Fibroblast of lung (primary cell): ENCODE measurements at regions not wholly inside any gene's neighbourhood (a gene's known extent, or its start where the extent isn't known, plus 50 kb on each side); places are given as distances from the start of the nearest gene placed in this dataset.

Source experiments
- DNase-seq, 2 donors: peaks; one replicate each; pipeline versions ENCODE4 v3.0.0 to v3.0.0-alpha.2; 2010; ENCODE audit warnings: low read depth in 2 of 2
- H2AFZ ChIP-seq: 2 replicates; pipeline ENCODE4 v1.5.1; 2012; ENCODE audit warnings: low read length, control low read depth, inconsistent platforms
- H3K27ac ChIP-seq: 2 replicates; pipeline ENCODE4 v1.5.1; 2011; ENCODE audit warnings: low read length, control low read depth; ENCODE audit not compliant: insufficient read depth
- H3K27me3 ChIP-seq: 2 replicates; pipeline ENCODE4 v1.5.1; 2011; ENCODE audit warnings: mild to moderate bottlenecking, low read length; ENCODE audit not compliant: control insufficient read depth, insufficient read depth
- H3K36me3 ChIP-seq: 2 replicates; pipeline ENCODE4 v1.5.1; 2011; ENCODE audit warnings: low read length; ENCODE audit not compliant: control insufficient read depth, insufficient read depth
- H3K4me1 ChIP-seq: 2 replicates; pipeline ENCODE4 v1.5.1; 2011; ENCODE audit warnings: low read length; ENCODE audit not compliant: control insufficient read depth, insufficient read depth; ENCODE audit errors: extremely low read depth
- H3K4me2 ChIP-seq: 2 replicates; pipeline ENCODE4 v1.5.1; 2011; ENCODE audit warnings: low read length, control low read depth; ENCODE audit not compliant: insufficient read depth; ENCODE audit errors: extremely low read depth
- H3K4me3 ChIP-seq, 4 experiments: fragments of 200-600 bp in 1 of 4; sonication (generic) in 1 of 4; replicated peaks in 1 of 4; 2 replicates each; pipeline ENCODE4 v1.5.1; 2011 to 2016; ENCODE audit warnings: low read length in 4 of 4, low read depth in 3 of 4, mild to moderate bottlenecking in 3 of 4, control low read depth in 2 of 4, inconsistent platforms in 1 of 4, mixed read lengths in 1 of 4; ENCODE audit not compliant: insufficient read depth in 1 of 4; ENCODE audit errors: control extremely low read depth in 1 of 4
- H3K79me2 ChIP-seq: 2 replicates; pipeline ENCODE4 v1.5.1; 2012; ENCODE audit warnings: mild to moderate bottlenecking, low read length, inconsistent platforms; ENCODE audit not compliant: control insufficient read depth, insufficient read depth
- H3K9ac ChIP-seq: 2 replicates; pipeline ENCODE4 v1.5.1; 2011; ENCODE audit warnings: mild to moderate bottlenecking, low read length, control low read depth; ENCODE audit not compliant: insufficient read depth
- H3K9me3 ChIP-seq: 2 replicates; pipeline ENCODE4 v1.5.1; 2012; ENCODE audit warnings: low read depth, low read length; ENCODE audit not compliant: control insufficient read depth, insufficient read depth
- H4K20me1 ChIP-seq: 2 replicates; pipeline ENCODE4 v1.5.1; 2011; ENCODE audit warnings: low read length; ENCODE audit not compliant: control insufficient read depth, insufficient read depth; ENCODE audit errors: extremely low read depth
- CTCF ChIP-seq, 2 donors: IDR thresholded peaks in 1 of 2; conservative IDR thresholded peaks in 1 of 2; 1 replicate in 1 of 2; 2 replicates in 1 of 2; pipeline ENCODE4 v1.5.1; 2011 to 2012; ENCODE audit warnings: low read length in 2 of 2, control low read depth in 1 of 2, inconsistent platforms in 1 of 2, low read depth in 1 of 2, mild to moderate bottlenecking in 1 of 2
- EZH2 ChIP-seq: IDR thresholded peaks from 2 replicates; pipeline ENCODE4 v1.5.1; 2012; ENCODE audit warnings: low read length, control low read depth, mild to moderate bottlenecking; ENCODE audit errors: missing control alignments

- H3K36me3 ChIP-seq, result no peaks in the 10 kb centered on the region
- H3K4me1 ChIP-seq, result no peaks in the 10 kb centered on the region
- H3K4me3 ChIP-seq, result no peak overlapping the region
- no peaks in the 10 kb centered on the region for H4K20me1 ChIP-seq
- no peak overlapping the region for H3K27ac ChIP-seq
- no peak overlapping the region for H3K9ac ChIP-seq
- H3K9me3 ChIP-seq, result no peaks in the 10 kb centered on the region
- H3K27me3 ChIP-seq, result no peaks in the 10 kb centered on the region
- H3K4me2 ChIP-seq, result no peak overlapping the region
- DNase-seq, result no peak
- TF ChIP-seq CTCF (conservative IDR thresholded peaks at IDR 0.05 in 1 of 2, IDR thresholded peaks at IDR 0.05 in 1 of 2; ENCODE audit: low read depth in 1 of 2, low read length in 2 of 2) (no peak), EZH2 (no peak)
- H2AFZ ChIP-seq, result no peak overlapping the region
- no peaks in the 10 kb centered on the region for H3K79me2 ChIP-seq
Measured at GRCh38 chr3:107868449-107868848, 222.4 kb downstream of the CD47 start.

- Histone ChIP-seq H2AFZ (no peak overlapping the region), H3K4me1 (no peaks in the 10 kb centered on the region), H3K27me3 (no peaks in the 10 kb centered on the region), H3K36me3 (no peaks in the 10 kb centered on the region), H3K27ac (no peak overlapping the region), H4K20me1 (no peaks in the 10 kb centered on the region), H3K4me3 (no peak overlapping the region), H3K79me2 (no peaks in the 10 kb centered on the region), H3K9me3 (no peaks in the 10 kb centered on the region), H3K9ac (no peak overlapping the region), H3K4me2 (no peak overlapping the region)
- TF ChIP-seq EZH2 (no peak), CTCF (conservative IDR thresholded peaks at IDR 0.05 in 1 of 2, IDR thresholded peaks at IDR 0.05 in 1 of 2; ENCODE audit: low read depth in 1 of 2, low read length in 2 of 2) (no peak)
- DNase-seq, result no peak
Measured at GRCh38 chr3:107861904-107862303, 228.9 kb downstream of the CD47 start.

- Histone ChIP-seq H2AFZ (no peak overlapping the region), H3K9ac (no peak overlapping the region), H4K20me1 (no peaks in the 10 kb centered on the region), H3K4me1 (no peaks in the 10 kb centered on the region), H3K36me3 (no peaks in the 10 kb centered on the region), H3K27ac (no peak overlapping the region), H3K79me2 (no peaks in the 10 kb centered on the region), H3K4me2 (no peak overlapping the region), H3K9me3 (no peaks in the 10 kb centered on the region), H3K27me3 (no peaks in the 10 kb centered on the region), H3K4me3 (no peak overlapping the region)
- DNase-seq, result no peak
- no peak for TF ChIP-seq EZH2
- no peak for TF ChIP-seq CTCF (conservative IDR thresholded peaks at IDR 0.05 in 1 of 2, IDR thresholded peaks at IDR 0.05 in 1 of 2; ENCODE audit: low read depth in 1 of 2, low read length in 2 of 2)
Measured at GRCh38 chr3:107861422-107861821, 229.4 kb downstream of the CD47 start.
